ENCODE measurements at regions not wholly inside any gene's neighbourhood (a gene's known extent, or its start where the extent isn't known, plus 50 kb on each side); places are given as distances from the start of the nearest gene placed in this dataset.

DNA sequence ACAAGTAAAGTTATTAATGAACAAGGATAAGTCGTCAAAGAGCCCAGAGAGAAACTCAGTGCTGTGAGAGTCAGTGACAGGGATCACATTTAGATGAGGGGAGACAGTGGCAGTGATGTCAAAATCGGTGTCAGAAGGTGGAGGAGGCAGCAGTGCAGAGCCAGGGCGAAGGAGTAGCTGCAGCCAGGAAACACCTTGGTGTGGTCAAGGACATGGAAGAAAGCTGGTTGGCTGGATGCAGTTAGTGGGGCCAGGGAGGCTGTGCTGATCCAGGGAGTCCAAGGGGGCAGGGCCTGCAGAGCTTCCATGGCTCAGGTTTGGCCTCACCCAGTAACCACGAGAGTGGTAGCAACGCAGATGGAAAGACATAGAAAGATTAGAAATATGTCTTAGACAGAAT lies 50.7 kb upstream of the ADORA2B start:
- TF ChIP-seq, protein P1, sequence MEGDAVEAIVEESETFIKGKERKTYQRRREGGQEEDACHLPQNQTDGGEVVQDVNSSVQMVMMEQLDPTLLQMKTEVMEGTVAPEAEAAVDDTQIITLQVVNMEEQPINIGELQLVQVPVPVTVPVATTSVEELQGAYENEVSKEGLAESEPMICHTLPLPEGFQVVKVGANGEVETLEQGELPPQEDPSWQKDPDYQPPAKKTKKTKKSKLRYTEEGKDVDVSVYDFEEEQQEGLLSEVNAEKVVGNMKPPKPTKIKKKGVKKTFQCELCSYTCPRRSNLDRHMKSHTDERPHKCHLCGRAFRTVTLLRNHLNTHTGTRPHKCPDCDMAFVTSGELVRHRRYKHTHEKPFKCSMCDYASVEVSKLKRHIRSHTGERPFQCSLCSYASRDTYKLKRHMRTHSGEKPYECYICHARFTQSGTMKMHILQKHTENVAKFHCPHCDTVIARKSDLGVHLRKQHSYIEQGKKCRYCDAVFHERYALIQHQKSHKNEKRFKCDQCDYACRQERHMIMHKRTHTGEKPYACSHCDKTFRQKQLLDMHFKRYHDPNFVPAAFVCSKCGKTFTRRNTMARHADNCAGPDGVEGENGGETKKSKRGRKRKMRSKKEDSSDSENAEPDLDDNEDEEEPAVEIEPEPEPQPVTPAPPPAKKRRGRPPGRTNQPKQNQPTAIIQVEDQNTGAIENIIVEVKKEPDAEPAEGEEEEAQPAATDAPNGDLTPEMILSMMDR (optimal IDR thresholded peaks at IDR 0.05 in 1 of 3, IDR thresholded peaks at IDR 0.05 in 1 of 3, conservative IDR thresholded peaks at IDR 0.05 in 1 of 3; ENCODE audit: extremely low read depth in 1 of 3, insufficient read depth in 2 of 3, low read length in 3 of 3): no peak
- TF ChIP-seq EZH2 (IDR thresholded peaks at IDR 0.05; ENCODE audit: low read length): no peak
